ENCODE measurements at regions not wholly inside any gene's neighbourhood (a gene's known extent, or its start where the extent isn't known, plus 50 kb on each side); places are given as distances from the start of the nearest gene placed in this dataset.

DNA sequence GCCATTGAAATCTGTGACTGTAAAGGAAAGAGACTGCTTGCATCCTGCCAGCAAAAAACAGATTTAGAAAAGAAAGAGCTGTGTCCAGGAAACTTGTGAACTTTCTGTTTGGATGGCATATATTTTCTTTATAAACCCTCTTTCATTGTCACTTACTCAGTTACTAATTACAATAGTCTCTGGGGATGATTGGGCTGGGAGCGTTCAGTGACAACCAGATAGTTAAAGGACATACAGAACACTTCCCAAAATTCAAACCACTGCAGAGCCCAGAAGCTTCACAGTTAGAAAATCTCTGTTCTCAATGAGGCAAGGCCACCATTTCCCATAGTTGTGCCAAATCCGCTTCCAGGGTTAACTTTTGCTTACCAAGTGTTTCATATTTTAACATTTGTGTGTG, 98.6 kb upstream of the TAB2 start:
- TF ChIP-seq EZH2 (IDR thresholded peaks at IDR 0.05) (no peak), EZH2phosphoT487 (IDR thresholded peaks at IDR 0.05) (no peak)
- TF ChIP-seq, protein P1, sequence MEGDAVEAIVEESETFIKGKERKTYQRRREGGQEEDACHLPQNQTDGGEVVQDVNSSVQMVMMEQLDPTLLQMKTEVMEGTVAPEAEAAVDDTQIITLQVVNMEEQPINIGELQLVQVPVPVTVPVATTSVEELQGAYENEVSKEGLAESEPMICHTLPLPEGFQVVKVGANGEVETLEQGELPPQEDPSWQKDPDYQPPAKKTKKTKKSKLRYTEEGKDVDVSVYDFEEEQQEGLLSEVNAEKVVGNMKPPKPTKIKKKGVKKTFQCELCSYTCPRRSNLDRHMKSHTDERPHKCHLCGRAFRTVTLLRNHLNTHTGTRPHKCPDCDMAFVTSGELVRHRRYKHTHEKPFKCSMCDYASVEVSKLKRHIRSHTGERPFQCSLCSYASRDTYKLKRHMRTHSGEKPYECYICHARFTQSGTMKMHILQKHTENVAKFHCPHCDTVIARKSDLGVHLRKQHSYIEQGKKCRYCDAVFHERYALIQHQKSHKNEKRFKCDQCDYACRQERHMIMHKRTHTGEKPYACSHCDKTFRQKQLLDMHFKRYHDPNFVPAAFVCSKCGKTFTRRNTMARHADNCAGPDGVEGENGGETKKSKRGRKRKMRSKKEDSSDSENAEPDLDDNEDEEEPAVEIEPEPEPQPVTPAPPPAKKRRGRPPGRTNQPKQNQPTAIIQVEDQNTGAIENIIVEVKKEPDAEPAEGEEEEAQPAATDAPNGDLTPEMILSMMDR (IDR thresholded peaks at IDR 0.05), result no peak
- no peaks in the 10 kb centered on the region for H3F3A ChIP-seq (ENCODE audit: low read depth)
- DNase-seq (ENCODE audit: low spot score), result no peak
- no peak overlapping the region for H3K9ac ChIP-seq
- peak overlapping the region; percentile 50 for H3K27ac Mint-ChIP-seq
- no peaks in the 10 kb centered on the region for H3K79me2 ChIP-seq (ENCODE audit: low read depth)
- no peaks in the 10 kb centered on the region for H3K36me3 ChIP-seq
- no peak overlapping the region for H3K27ac ChIP-seq
- H3K4me3 Mint-ChIP-seq, result no peak overlapping the region
- H4K20me1 ChIP-seq (ENCODE audit: low read depth), result no peaks in the 10 kb centered on the region
- H3K4me3 ChIP-seq, result no peak overlapping the region
- no peaks in the 10 kb centered on the region for H3K27me3 Mint-ChIP-seq (ENCODE audit: insufficient read depth, low read depth)
- H3K9me3 ChIP-seq (ENCODE audit: low read depth), result no peaks in the 10 kb centered on the region
- H3K36me3 Mint-ChIP-seq, result no peaks in the 10 kb centered on the region
- H3K4me2 ChIP-seq, result no peak overlapping the region
- no peaks in the 10 kb centered on the region for H3K9me3 Mint-ChIP-seq
- no peak overlapping the region for H2AFZ ChIP-seq (replicated peaks)
- H3K27me3 ChIP-seq, result no peaks in the 10 kb centered on the region
- peaks cover 35% of the 10 kb centered on the region for H3K4me1 ChIP-seq
- peaks cover 50% of the 10 kb centered on the region for H3K4me1 Mint-ChIP-seq

GRCh38 chr6:149220882-149221773, 96.4 kb upstream of the TAB2 start:
- H3K4me1 Mint-ChIP-seq, result peaks cover 72% of the 10 kb centered on the region
- Histone ChIP-seq H3K27ac (no peak overlapping the region), H3K4me2 (no peak overlapping the region), H3K4me1 (peaks cover 57% of the 10 kb centered on the region), H3K36me3 (no peaks in the 10 kb centered on the region), H3K79me2 (ENCODE audit: low read depth) (no peaks in the 10 kb centered on the region), H3K9me3 (ENCODE audit: low read depth) (no peaks in the 10 kb centered on the region), H3K27me3 (no peaks in the 10 kb centered on the region), H2AFZ (replicated peaks) (peak overlapping the region; percentile 53), H3K9ac (no peak overlapping the region), H4K20me1 (ENCODE audit: low read depth) (no peaks in the 10 kb centered on the region), H3F3A (ENCODE audit: low read depth) (peaks cover 12% of the 10 kb centered on the region), H3K4me3 (no peak overlapping the region)
- DNase-seq (ENCODE audit: low spot score), result no peak
- no peaks in the 10 kb centered on the region for H3K27me3 Mint-ChIP-seq (ENCODE audit: insufficient read depth, low read depth)
- no peak for TF ChIP-seq EZH2phosphoT487 (IDR thresholded peaks at IDR 0.05)
- TF ChIP-seq, protein P1 (IDR thresholded peaks at IDR 0.05), result no peak
- TF ChIP-seq EZH2 (IDR thresholded peaks at IDR 0.05), result no peak
- H3K4me3 Mint-ChIP-seq, result no peak overlapping the region
- no peaks in the 10 kb centered on the region for H3K9me3 Mint-ChIP-seq
- peak overlapping the region; percentile 58 for H3K27ac Mint-ChIP-seq
- H3K36me3 Mint-ChIP-seq, result no peaks in the 10 kb centered on the region

DNA sequence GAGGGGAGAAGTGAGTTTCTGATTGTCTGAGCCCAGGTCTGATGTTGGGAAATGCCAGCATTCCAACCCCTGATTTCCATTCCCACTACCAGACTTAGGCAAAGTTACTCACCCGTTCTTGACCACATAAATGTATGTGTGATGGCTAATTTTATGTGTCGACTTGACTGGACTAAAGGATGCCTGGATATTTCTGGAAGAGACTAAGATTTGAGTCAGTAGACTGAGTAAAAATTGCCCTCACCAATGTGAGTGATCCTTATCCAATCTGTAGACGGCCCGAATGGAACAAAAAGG, 95.8 kb upstream of the TAB2 start:
- no peaks in the 10 kb centered on the region for H3K36me3 Mint-ChIP-seq
- Histone ChIP-seq H3K27ac (no peak overlapping the region), H3K9ac (no peak overlapping the region), H4K20me1 (ENCODE audit: low read depth) (no peaks in the 10 kb centered on the region), H3K9me3 (ENCODE audit: low read depth) (no peaks in the 10 kb centered on the region), H3K4me1 (peaks cover 59% of the 10 kb centered on the region), H3K27me3 (no peaks in the 10 kb centered on the region), H3K36me3 (no peaks in the 10 kb centered on the region), H3K79me2 (ENCODE audit: low read depth) (no peaks in the 10 kb centered on the region), H3F3A (ENCODE audit: low read depth) (peaks cover 18% of the 10 kb centered on the region), H3K4me2 (no peak overlapping the region), H2AFZ (replicated peaks) (peak overlapping the region; percentile 53), H3K4me3 (no peak overlapping the region)
- peak overlapping the region; percentile 58 for H3K27ac Mint-ChIP-seq
- TF ChIP-seq EZH2phosphoT487 (IDR thresholded peaks at IDR 0.05), result no peak
- no peak for TF ChIP-seq EZH2 (IDR thresholded peaks at IDR 0.05)
- TF ChIP-seq, protein P1 (IDR thresholded peaks at IDR 0.05), result no peak
- peaks cover 75% of the 10 kb centered on the region for H3K4me1 Mint-ChIP-seq
- H3K4me3 Mint-ChIP-seq, result no peak overlapping the region
- H3K27me3 Mint-ChIP-seq (ENCODE audit: insufficient read depth, low read depth), result no peaks in the 10 kb centered on the region
- DNase-seq (ENCODE audit: low spot score), result no peak
- H3K9me3 Mint-ChIP-seq, result no peaks in the 10 kb centered on the region
